NCI-H2029 (cell line): ENCODE measurements at regions not wholly inside any gene's neighbourhood (a gene's known extent, or its start where the extent isn't known, plus 50 kb on each side); places are given as distances from the start of the nearest gene placed in this dataset.
"Not testable (repeated sequence)": the region's sequence is repeated elsewhere in the genome, so short reads cannot be mapped to it uniquely, and the experiment has no call there.

Experiments used
- DNase-seq: peaks from one replicate; lab custom pipeline; 2025; lab: John Stamatoyannopoulos, UW

DNA sequence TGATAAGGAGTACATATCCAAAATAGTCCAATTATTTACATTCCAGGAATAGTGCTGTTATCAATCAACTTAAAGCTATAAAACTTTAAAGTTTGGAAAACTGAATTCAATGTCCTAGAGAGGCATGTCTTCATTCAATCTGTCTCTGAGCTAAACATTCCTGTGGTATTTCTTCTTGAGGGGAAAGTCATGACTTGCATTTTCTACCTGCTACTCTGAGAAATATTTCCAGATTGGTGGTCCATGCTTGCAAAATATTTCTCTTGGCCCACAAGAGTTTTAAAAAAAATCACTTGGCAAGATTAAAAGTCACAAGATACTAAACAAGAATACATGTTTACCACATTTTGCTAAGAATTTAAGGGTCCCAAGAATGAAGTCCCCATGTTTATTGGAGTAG, 63.6 kb upstream of the HGF start:
- no peak for DNase-seq

DNA sequence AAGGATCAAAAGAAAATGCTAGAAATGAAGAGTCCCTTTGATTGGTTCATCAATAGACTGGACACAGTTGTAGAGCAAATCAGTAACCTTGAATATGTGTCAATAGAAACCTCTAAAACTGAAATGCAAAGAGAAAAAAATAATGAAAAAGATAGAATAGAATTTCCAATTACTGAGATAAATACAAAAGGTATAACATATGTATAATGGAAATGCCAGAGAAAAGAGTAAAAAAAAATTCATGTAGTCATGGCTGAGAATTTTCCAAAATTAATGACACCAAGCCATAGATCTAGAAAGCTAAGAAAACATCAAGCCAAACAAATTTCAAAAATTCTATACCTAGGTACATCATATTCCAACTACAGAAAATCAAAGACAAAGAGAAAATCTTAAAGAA, 62.0 kb upstream of the HGF start:
- no peak for DNase-seq

DNA sequence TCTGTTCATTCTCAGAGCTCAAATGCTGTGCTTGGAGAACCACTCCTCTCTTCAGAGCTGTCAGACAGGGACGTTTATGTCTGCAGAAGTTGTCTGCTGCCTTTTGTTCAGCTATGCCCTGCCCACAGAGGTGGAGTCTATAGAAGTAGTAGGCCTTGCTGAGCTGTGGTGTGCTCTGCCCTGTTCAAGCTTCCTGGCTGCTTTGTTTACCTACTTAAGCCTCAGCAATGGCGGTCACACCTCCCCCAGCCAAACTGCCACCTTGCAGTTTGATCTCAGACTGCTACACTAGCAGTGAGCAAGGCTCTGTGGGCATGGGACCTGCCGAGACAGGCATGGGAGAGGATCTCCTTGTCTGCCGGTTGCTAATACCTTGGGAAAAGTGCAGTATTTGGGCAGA, 59.7 kb upstream of the HGF start:
- not testable (repeated sequence) for DNase-seq

DNA sequence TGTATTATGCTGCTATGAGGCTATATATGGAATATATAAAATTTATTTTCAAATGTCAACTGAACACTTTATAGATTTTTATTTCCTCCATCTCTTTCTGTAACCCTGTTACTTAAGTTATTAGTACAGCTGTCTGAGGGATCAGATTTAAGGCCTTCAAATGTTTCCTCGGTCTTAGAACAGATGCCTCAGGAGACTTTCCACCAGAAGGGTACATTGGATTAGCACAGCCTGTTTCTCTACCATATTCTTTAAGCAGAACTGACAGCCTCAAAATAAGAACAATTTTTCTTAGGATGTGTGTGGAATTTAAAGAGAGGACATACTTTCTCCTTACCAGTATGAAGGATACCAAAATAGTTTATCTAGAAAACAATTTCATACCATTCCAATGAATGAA, 53.0 kb upstream of the HGF start:
- no peak for DNase-seq

DNA sequence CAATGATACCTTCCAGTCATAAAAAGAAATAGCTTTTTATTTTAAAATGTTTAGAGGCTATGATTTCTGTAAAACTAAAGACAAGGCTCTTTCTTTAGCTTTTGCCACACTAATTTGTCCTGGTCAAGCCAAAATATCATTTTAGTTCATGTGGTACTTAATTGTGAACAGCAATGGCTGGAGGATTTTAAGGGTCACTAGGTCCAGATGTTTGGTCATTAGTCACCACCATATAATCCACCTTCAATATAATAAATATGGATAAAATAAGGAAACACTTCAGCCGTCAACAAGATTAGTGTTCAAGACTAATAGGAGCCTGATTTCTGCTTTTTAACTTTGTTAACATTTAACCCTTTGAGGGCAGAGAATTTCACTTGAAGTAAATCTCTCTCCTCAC, 50.0 kb upstream of the HGF start:
- no peak for DNase-seq
